ENCODE measurements at regions not wholly inside any gene's neighbourhood (a gene's known extent, or its start where the extent isn't known, plus 50 kb on each side); places are given as distances from the start of the nearest gene placed in this dataset.
"Not testable (repeated sequence)": the region's sequence is repeated elsewhere in the genome, so short reads cannot be mapped to it uniquely, and the experiment has no call there.

GRCh38 chr15:20340331-20340811 lies 201.2 kb downstream of the GOLGA6L6 start:
- peak; percentile 57 for ATAC-seq
- in situ Hi-C loops (cut with HindIII; ENCODE audit: low pct_unique_long_range_greater_than_20kb, low sequenced_read_pairs): no loop called here
- BruUV-seq (replicated peaks): no TSS peak
- no peaks in the 10 kb centered on the region for H3K27me3 ChIP-seq (ENCODE audit: control insufficient read depth, insufficient read depth, low read length)
- DNase-seq (ENCODE audit: low read depth, low spot score): no peak
- no peaks in the 10 kb centered on the region for H3K9me3 ChIP-seq (ENCODE audit: control insufficient read depth, insufficient read depth, low read depth, low read length)
- intact Hi-C loops (cut with micrococcal nuclease; ENCODE audit: unreplicated experiment): no loop called here
- H3K36me3 ChIP-seq (ENCODE audit: control insufficient read depth, insufficient read depth, low read length): no peaks in the 10 kb centered on the region
- CTCF ChIA-PET: no interaction called here
- no peak overlapping the region for H3K27ac ChIP-seq (ENCODE audit: low read length)
- 0 out of 4 replicates have a peak, but pooled peaks of 1 of the 2 experiments have one; percentile 32 for TF ChIP-seq REST (IDR thresholded peaks at IDR 0.05; ENCODE audit: insufficient read depth in 1 of 2, low read depth in 2 of 2, low read length in 1 of 2)
- no peak for TF ChIP-seq POLR2AphosphoS5 (IDR thresholded peaks at IDR 0.05; ENCODE audit: low read depth, low read length)
- POLR2A ChIA-PET: no interaction called here
- H3K4me3 ChIP-seq (ENCODE audit: low read depth in 2 of 2, low read length in 2 of 2): no peak overlapping the region
- H3K4me1 ChIP-seq (ENCODE audit: control insufficient read depth, insufficient read depth, low read length): no peaks in the 10 kb centered on the region

GRCh38 chr15:20339086-20339791 lies 202.4 kb downstream of the GOLGA6L6 start:
- BruUV-seq (replicated peaks); H3K36me3 ChIP-seq (ENCODE audit: control insufficient read depth, insufficient read depth, low read length); H3K4me1 ChIP-seq (ENCODE audit: control insufficient read depth, insufficient read depth, low read length); POLR2A ChIA-PET; CTCF ChIA-PET; H3K27me3 ChIP-seq (ENCODE audit: control insufficient read depth, insufficient read depth, low read length); H3K9me3 ChIP-seq (ENCODE audit: control insufficient read depth, insufficient read depth, low read depth, low read length); ATAC-seq; H3K4me3 ChIP-seq (ENCODE audit: low read depth in 2 of 2, low read length in 2 of 2); in situ Hi-C loops (cut with HindIII; ENCODE audit: low pct_unique_long_range_greater_than_20kb, low sequenced_read_pairs); H3K27ac ChIP-seq (ENCODE audit: low read length); DNase-seq (ENCODE audit: low read depth, low spot score); intact Hi-C loops (cut with micrococcal nuclease; ENCODE audit: unreplicated experiment): not testable (repeated sequence)

GRCh38 chr15:20338671-20339070 lies 202.9 kb downstream of the GOLGA6L6 start:
- CTCF ChIA-PET; H3K27me3 ChIP-seq (ENCODE audit: control insufficient read depth, insufficient read depth, low read length); DNase-seq (ENCODE audit: low read depth, low spot score); H3K4me1 ChIP-seq (ENCODE audit: control insufficient read depth, insufficient read depth, low read length); H3K4me3 ChIP-seq (ENCODE audit: low read depth in 2 of 2, low read length in 2 of 2); H3K27ac ChIP-seq (ENCODE audit: low read length); H3K36me3 ChIP-seq (ENCODE audit: control insufficient read depth, insufficient read depth, low read length); in situ Hi-C loops (cut with HindIII; ENCODE audit: low pct_unique_long_range_greater_than_20kb, low sequenced_read_pairs); POLR2A ChIA-PET; BruUV-seq (replicated peaks); ATAC-seq; H3K9me3 ChIP-seq (ENCODE audit: control insufficient read depth, insufficient read depth, low read depth, low read length); intact Hi-C loops (cut with micrococcal nuclease; ENCODE audit: unreplicated experiment): not testable (repeated sequence)

- in situ Hi-C loops (cut with HindIII; ENCODE audit: low pct_unique_long_range_greater_than_20kb, low sequenced_read_pairs); H3K27me3 ChIP-seq (ENCODE audit: control insufficient read depth, insufficient read depth, low read length); H3K9me3 ChIP-seq (ENCODE audit: control insufficient read depth, insufficient read depth, low read depth, low read length); intact Hi-C loops (cut with micrococcal nuclease; ENCODE audit: unreplicated experiment); ATAC-seq; POLR2A ChIA-PET; DNase-seq (ENCODE audit: low read depth, low spot score); H3K27ac ChIP-seq (ENCODE audit: low read length); H3K36me3 ChIP-seq (ENCODE audit: control insufficient read depth, insufficient read depth, low read length); H3K4me1 ChIP-seq (ENCODE audit: control insufficient read depth, insufficient read depth, low read length); BruUV-seq (replicated peaks); CTCF ChIA-PET; H3K4me3 ChIP-seq (ENCODE audit: low read depth in 2 of 2, low read length in 2 of 2): not testable (repeated sequence)
Measured at GRCh38 chr15:20337238-20337637, 204.4 kb downstream of the GOLGA6L6 start.

GRCh38 chr15:20334451-20334850 lies 207.1 kb downstream of the GOLGA6L6 start:
- POLR2A ChIA-PET; H3K4me3 ChIP-seq (ENCODE audit: low read depth in 2 of 2, low read length in 2 of 2); CTCF ChIA-PET; ATAC-seq; DNase-seq (ENCODE audit: low read depth, low spot score); H3K9me3 ChIP-seq (ENCODE audit: control insufficient read depth, insufficient read depth, low read depth, low read length); H3K4me1 ChIP-seq (ENCODE audit: control insufficient read depth, insufficient read depth, low read length); intact Hi-C loops (cut with micrococcal nuclease; ENCODE audit: unreplicated experiment); in situ Hi-C loops (cut with HindIII; ENCODE audit: low pct_unique_long_range_greater_than_20kb, low sequenced_read_pairs); H3K27me3 ChIP-seq (ENCODE audit: control insufficient read depth, insufficient read depth, low read length); BruUV-seq (replicated peaks); H3K36me3 ChIP-seq (ENCODE audit: control insufficient read depth, insufficient read depth, low read length); H3K27ac ChIP-seq (ENCODE audit: low read length): not testable (repeated sequence)

GRCh38 chr15:20325751-20326150 lies 215.8 kb downstream of the GOLGA6L6 start:
- DNase-seq (ENCODE audit: low read depth, low spot score); H3K36me3 ChIP-seq (ENCODE audit: control insufficient read depth, insufficient read depth, low read length); H3K27me3 ChIP-seq (ENCODE audit: control insufficient read depth, insufficient read depth, low read length); intact Hi-C loops (cut with micrococcal nuclease; ENCODE audit: unreplicated experiment); CTCF ChIA-PET; H3K9me3 ChIP-seq (ENCODE audit: control insufficient read depth, insufficient read depth, low read depth, low read length); H3K4me1 ChIP-seq (ENCODE audit: control insufficient read depth, insufficient read depth, low read length); BruUV-seq (replicated peaks); POLR2A ChIA-PET; in situ Hi-C loops (cut with HindIII; ENCODE audit: low pct_unique_long_range_greater_than_20kb, low sequenced_read_pairs); H3K27ac ChIP-seq (ENCODE audit: low read length); ATAC-seq; H3K4me3 ChIP-seq (ENCODE audit: low read depth in 2 of 2, low read length in 2 of 2): not testable (repeated sequence)

Measured in Panc1 (cell line).